ENCODE measurements at regions not wholly inside any gene's neighbourhood (a gene's known extent, or its start where the extent isn't known, plus 50 kb on each side); places are given as distances from the start of the nearest gene placed in this dataset.

- no peak for TF ChIP-seq CTCF (IDR thresholded peaks at IDR 0.05; ENCODE audit: control insufficient read depth, extremely low read depth, insufficient read depth)
- no peak for DNase-seq (ENCODE audit: low read depth)
- no peak overlapping the region for H3K4me3 ChIP-seq (ENCODE audit: low read depth, low read length)
Measured at GRCh38 chr9:6076851-6077250, 61.4 kb upstream of the RANBP6 start.

DNA sequence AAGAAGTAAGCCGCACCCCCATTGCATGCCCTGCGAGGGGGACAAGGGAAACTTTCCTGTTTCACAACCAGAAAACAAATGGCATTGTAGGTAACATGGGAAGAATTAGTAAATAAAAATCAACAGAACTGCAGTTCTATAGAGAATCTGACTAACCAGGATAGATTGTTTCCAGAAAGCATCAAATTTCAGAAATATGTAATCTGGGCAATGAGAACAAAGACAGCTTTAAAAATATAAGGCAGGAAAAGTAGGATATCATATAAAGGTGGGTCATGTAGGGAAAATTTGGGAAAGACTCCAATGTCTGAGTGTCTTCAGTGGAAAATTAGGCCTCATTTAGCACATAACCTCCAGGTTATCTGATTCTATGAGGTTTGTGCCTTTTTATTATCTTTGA is 58.3 kb upstream of the RANBP6 start:
- DNase-seq (ENCODE audit: low read depth): no peak
- TF ChIP-seq CTCF (IDR thresholded peaks at IDR 0.05; ENCODE audit: control insufficient read depth, extremely low read depth, insufficient read depth): no peak
- no peak overlapping the region for H3K4me3 ChIP-seq (ENCODE audit: low read depth, low read length)

DNA sequence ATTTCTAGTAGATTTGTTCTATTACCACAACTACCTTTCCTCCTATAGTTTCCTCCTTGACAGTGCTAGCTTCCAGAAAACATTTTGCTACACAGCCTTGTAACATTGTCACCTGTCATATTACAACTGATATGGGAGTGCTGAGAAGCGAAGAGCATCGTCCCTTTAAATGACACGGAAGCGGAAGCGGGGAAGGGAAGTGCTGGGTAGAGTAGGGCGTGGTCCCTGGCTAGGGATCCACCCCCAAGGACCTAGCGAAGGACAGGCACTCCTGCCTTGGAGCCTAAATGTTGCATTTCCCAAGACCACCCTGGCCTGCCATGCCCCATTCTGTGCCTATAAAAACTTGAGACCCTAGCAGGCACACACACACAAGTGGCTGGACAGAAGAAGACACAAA is 57.4 kb upstream of the RANBP6 start:
- no peak for TF ChIP-seq CTCF (IDR thresholded peaks at IDR 0.05; ENCODE audit: control insufficient read depth, extremely low read depth, insufficient read depth)
- no peak for DNase-seq (ENCODE audit: low read depth)
- H3K4me3 ChIP-seq (ENCODE audit: low read depth, low read length): no peak overlapping the region

- no peak for TF ChIP-seq CTCF (IDR thresholded peaks at IDR 0.05; ENCODE audit: control insufficient read depth, extremely low read depth, insufficient read depth)
Measured at GRCh38 chr9:6072453-6072852, 57.0 kb upstream of the RANBP6 start.

DNA sequence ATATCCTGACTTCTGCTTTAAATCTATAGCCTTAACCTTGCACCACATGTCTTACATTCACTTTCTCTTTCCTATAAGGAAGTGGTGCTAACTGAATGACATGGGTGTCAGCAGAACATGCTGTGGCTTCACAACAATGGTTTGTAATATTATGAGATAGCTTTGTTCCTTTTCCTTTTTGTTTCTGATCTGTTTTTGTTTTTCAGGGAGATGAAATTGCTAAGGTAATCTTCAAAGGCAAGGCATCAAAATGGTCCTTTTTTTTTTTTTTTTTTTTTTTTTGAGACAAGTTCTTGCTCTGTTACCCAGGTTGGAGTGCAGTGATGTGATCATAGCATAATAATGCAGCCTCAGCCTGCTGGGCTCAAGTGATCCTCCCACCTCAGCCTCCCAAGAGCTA is 53.6 kb upstream of the RANBP6 start:
- no peak overlapping the region for H3K4me3 ChIP-seq (ENCODE audit: low read depth, low read length)
- no peak for DNase-seq (ENCODE audit: low read depth)

More at GRCh38 chr9:6072453-6072852, 57.0 kb upstream of the RANBP6 start:
- DNase-seq (ENCODE audit: low read depth): no peak
- H3K4me3 ChIP-seq (ENCODE audit: low read depth, low read length): no peak overlapping the region

DNA sequence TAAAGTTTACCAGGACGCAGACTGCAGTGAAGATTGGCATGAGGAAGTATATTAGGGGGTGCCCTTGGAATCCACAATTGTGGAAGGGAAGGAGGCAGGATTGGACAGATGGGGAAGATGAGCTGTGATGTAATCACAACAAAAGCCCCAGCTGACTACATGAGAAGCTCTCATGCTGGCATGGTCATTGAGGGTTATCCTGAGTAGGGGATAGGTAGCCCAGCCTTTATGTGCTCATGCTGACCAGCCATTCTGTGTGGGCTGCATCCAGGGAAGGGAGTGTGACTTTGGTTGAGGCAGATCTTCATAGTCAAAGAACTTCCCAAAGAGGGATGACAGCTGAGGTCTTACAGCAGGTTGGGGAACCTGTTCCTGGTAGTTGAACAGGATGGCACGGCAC is 52.0 kb upstream of the RANBP6 start:
- DNase-seq (ENCODE audit: low read depth): no peak
- H3K4me3 ChIP-seq (ENCODE audit: low read depth, low read length): no peak overlapping the region
- TF ChIP-seq CTCF (IDR thresholded peaks at IDR 0.05; ENCODE audit: control insufficient read depth, extremely low read depth, insufficient read depth): no peak

More for the DNA sequence above, 53.6 kb upstream of the RANBP6 start:
- TF ChIP-seq CTCF (IDR thresholded peaks at IDR 0.05; ENCODE audit: control insufficient read depth, extremely low read depth, insufficient read depth): no peak
